ENCODE measurements at regions not wholly inside any gene's neighbourhood (a gene's known extent, or its start where the extent isn't known, plus 50 kb on each side); places are given as distances from the start of the nearest gene placed in this dataset.

DNA sequence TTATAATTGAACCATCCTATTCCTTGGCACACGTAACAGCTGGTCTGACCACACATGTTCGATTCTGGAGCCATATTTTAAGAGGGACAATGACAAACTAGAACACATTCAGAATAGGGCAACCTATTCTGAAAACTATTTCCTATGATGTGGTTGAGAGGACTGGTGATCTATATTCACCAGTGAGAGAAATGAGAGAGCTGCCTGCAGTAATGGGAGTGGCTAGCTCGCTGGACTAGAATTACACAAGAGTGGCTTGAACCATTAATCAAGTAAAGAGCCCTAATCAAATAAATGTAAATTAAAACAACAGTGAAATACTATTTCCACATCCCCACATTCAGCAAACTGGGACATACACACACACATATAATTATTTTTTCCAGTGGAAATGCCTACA lies 55.3 kb upstream of the LY86 start:
- TF ChIP-seq, protein P1, sequence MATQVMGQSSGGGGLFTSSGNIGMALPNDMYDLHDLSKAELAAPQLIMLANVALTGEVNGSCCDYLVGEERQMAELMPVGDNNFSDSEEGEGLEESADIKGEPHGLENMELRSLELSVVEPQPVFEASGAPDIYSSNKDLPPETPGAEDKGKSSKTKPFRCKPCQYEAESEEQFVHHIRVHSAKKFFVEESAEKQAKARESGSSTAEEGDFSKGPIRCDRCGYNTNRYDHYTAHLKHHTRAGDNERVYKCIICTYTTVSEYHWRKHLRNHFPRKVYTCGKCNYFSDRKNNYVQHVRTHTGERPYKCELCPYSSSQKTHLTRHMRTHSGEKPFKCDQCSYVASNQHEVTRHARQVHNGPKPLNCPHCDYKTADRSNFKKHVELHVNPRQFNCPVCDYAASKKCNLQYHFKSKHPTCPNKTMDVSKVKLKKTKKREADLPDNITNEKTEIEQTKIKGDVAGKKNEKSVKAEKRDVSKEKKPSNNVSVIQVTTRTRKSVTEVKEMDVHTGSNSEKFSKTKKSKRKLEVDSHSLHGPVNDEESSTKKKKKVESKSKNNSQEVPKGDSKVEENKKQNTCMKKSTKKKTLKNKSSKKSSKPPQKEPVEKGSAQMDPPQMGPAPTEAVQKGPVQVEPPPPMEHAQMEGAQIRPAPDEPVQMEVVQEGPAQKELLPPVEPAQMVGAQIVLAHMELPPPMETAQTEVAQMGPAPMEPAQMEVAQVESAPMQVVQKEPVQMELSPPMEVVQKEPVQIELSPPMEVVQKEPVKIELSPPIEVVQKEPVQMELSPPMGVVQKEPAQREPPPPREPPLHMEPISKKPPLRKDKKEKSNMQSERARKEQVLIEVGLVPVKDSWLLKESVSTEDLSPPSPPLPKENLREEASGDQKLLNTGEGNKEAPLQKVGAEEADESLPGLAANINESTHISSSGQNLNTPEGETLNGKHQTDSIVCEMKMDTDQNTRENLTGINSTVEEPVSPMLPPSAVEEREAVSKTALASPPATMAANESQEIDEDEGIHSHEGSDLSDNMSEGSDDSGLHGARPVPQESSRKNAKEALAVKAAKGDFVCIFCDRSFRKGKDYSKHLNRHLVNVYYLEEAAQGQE (IDR thresholded peaks at IDR 0.05) = no peak
- no peak for TF ChIP-seq SP1 (IDR thresholded peaks at IDR 0.05)
- TF ChIP-seq, protein P2, sequence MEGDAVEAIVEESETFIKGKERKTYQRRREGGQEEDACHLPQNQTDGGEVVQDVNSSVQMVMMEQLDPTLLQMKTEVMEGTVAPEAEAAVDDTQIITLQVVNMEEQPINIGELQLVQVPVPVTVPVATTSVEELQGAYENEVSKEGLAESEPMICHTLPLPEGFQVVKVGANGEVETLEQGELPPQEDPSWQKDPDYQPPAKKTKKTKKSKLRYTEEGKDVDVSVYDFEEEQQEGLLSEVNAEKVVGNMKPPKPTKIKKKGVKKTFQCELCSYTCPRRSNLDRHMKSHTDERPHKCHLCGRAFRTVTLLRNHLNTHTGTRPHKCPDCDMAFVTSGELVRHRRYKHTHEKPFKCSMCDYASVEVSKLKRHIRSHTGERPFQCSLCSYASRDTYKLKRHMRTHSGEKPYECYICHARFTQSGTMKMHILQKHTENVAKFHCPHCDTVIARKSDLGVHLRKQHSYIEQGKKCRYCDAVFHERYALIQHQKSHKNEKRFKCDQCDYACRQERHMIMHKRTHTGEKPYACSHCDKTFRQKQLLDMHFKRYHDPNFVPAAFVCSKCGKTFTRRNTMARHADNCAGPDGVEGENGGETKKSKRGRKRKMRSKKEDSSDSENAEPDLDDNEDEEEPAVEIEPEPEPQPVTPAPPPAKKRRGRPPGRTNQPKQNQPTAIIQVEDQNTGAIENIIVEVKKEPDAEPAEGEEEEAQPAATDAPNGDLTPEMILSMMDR (IDR thresholded peaks at IDR 0.05; ENCODE audit: low read depth, low read length, missing input control) = no peak
- TF ChIP-seq HNF4G (IDR thresholded peaks at IDR 0.05) = no peak
- TF ChIP-seq, protein P3, sequence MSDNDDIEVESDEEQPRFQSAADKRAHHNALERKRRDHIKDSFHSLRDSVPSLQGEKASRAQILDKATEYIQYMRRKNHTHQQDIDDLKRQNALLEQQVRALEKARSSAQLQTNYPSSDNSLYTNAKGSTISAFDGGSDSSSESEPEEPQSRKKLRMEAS (IDR thresholded peaks at IDR 0.05) = no peak
- TF ChIP-seq RAD21 (IDR thresholded peaks at IDR 0.05) = no peak
- TF ChIP-seq, protein P4, sequence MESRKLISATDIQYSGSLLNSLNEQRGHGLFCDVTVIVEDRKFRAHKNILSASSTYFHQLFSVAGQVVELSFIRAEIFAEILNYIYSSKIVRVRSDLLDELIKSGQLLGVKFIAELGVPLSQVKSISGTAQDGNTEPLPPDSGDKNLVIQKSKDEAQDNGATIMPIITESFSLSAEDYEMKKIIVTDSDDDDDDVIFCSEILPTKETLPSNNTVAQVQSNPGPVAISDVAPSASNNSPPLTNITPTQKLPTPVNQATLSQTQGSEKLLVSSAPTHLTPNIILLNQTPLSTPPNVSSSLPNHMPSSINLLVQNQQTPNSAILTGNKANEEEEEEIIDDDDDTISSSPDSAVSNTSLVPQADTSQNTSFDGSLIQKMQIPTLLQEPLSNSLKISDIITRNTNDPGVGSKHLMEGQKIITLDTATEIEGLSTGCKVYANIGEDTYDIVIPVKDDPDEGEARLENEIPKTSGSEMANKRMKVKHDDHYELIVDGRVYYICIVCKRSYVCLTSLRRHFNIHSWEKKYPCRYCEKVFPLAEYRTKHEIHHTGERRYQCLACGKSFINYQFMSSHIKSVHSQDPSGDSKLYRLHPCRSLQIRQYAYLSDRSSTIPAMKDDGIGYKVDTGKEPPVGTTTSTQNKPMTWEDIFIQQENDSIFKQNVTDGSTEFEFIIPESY (IDR thresholded peaks at IDR 0.05) = no peak

Data from liver (tissue), 3 donors.